ENCODE measurements at regions not wholly inside any gene's neighbourhood (a gene's known extent, or its start where the extent isn't known, plus 50 kb on each side); places are given as distances from the start of the nearest gene placed in this dataset.

GRCh38 chr1:221087919-221088318, 208.7 kb downstream of the HLX start:
- TF ChIP-seq CTCF (IDR thresholded peaks at IDR 0.05) (no peak), POLR2A (IDR thresholded peaks at IDR 0.05) (no peak)

Measured in testis (tissue), 2 donors.